ENCODE measurements at regions not wholly inside any gene's neighbourhood (a gene's known extent, or its start where the extent isn't known, plus 50 kb on each side); places are given as distances from the start of the nearest gene placed in this dataset.

DNA sequence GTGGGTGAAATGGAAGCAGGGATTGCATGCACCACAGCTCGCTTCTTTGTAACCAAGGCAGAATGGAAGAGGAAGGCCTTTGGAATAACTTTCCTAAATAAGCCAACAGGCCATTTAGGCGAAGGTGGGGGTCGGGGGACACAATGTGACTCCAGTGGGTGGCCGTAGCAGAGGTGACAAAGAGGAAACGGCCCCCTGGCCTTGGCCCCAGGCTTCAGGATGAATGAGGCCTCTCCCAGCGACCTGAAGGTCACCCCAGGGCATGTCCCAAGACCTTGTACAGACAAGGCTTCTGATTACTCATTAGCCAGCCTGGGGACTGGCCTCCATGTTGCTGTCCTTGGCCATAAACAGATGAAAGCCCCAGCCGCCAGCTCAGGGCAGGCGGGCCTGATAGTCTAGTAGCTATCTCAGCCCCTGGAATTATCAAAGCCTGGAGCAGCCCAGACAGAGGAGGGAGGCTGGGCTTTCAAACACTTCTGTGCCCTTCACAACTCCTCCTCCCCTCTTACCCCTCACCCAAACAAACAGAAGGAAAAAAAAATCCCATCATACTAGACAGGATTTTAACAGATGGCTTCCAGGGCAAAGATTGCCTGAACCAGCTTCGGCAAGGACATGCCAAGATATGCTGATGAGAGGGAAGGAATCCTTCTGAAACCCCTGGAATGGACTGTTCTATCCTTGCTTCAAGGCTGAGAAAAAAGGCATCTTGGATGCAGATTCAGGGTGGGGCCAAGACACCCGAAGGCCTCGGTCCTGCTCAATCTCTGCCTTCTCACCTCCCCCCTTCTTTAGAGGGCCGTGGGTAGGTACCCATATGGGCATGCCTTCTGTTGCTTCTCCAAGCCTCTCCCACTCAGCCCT is 142.3 kb upstream of the PARP11 start:
- TF ChIP-seq, protein P1, sequence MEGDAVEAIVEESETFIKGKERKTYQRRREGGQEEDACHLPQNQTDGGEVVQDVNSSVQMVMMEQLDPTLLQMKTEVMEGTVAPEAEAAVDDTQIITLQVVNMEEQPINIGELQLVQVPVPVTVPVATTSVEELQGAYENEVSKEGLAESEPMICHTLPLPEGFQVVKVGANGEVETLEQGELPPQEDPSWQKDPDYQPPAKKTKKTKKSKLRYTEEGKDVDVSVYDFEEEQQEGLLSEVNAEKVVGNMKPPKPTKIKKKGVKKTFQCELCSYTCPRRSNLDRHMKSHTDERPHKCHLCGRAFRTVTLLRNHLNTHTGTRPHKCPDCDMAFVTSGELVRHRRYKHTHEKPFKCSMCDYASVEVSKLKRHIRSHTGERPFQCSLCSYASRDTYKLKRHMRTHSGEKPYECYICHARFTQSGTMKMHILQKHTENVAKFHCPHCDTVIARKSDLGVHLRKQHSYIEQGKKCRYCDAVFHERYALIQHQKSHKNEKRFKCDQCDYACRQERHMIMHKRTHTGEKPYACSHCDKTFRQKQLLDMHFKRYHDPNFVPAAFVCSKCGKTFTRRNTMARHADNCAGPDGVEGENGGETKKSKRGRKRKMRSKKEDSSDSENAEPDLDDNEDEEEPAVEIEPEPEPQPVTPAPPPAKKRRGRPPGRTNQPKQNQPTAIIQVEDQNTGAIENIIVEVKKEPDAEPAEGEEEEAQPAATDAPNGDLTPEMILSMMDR (IDR thresholded peaks at IDR 0.05), result no peak
- no peak for TF ChIP-seq POLR2A (IDR thresholded peaks at IDR 0.05)
